AG04449 (cell line): ENCODE measurements at regions not wholly inside any gene's neighbourhood (a gene's known extent, or its start where the extent isn't known, plus 50 kb on each side); places are given as distances from the start of the nearest gene placed in this dataset.

Experiments
- CTCF ChIA-PET: fragments of 350-600 bp; formaldehyde crosslinking; extraction: SDS; loops from one replicate; lab custom pipeline; 2021; ENCODE audit warnings: antibody characterized with exemption; lab: Yijun Ruan, JAX
- POLR2A ChIA-PET: fragments of 400-600, 350-600 bp; formaldehyde crosslinking; extraction: SDS; loops from one replicate; lab custom pipeline; 2020; ENCODE audit warnings: antibody characterized with exemption, inconsistent platforms; lab: Yijun Ruan, JAX
- DNase-seq: peaks from one replicate; pipeline ENCODE4 v3.0.0-alpha.2; 2010; ENCODE audit warnings: low read depth, low spot score
- H3K4me3 ChIP-seq: 2 replicates; pipeline ENCODE4 v1.5.1; 2011; ENCODE audit warnings: low read depth, mild to moderate bottlenecking, control low read depth, low read length
- TF ChIP-seq, protein P1 (sequence below): IDR thresholded peaks from one replicate; pipeline ENCODE4 v1.5.1; 2011; ENCODE audit warnings: mild to moderate bottlenecking, moderate library complexity, low read length, control low read depth, inconsistent platforms; ENCODE audit not compliant: insufficient read depth; ENCODE audit errors: missing control alignments

DNA sequence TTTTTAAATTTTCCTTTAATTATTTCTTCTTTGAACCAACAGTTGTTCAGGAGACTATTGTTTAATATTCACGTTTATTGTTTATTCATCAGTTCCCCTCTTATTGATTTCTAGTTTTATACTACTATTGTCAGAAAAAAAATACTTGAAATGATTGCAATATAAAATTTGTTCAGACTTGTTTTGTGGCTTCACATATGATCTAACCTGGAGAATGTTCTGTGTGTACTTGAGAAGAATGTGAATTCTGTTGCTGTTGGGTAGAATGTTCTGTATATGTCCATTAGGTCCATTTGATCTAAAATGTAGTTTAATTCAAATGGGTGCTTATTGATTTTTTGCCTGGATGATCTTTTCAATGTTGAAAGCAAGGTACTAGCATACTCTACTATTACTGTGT is 408.7 kb upstream of the RIOK2 start:
- ChIA-PET POLR2A (no interaction called here), CTCF (no interaction called here)
- DNase-seq, result no peak
- no peak overlapping the region for H3K4me3 ChIP-seq
- TF ChIP-seq, protein P1, sequence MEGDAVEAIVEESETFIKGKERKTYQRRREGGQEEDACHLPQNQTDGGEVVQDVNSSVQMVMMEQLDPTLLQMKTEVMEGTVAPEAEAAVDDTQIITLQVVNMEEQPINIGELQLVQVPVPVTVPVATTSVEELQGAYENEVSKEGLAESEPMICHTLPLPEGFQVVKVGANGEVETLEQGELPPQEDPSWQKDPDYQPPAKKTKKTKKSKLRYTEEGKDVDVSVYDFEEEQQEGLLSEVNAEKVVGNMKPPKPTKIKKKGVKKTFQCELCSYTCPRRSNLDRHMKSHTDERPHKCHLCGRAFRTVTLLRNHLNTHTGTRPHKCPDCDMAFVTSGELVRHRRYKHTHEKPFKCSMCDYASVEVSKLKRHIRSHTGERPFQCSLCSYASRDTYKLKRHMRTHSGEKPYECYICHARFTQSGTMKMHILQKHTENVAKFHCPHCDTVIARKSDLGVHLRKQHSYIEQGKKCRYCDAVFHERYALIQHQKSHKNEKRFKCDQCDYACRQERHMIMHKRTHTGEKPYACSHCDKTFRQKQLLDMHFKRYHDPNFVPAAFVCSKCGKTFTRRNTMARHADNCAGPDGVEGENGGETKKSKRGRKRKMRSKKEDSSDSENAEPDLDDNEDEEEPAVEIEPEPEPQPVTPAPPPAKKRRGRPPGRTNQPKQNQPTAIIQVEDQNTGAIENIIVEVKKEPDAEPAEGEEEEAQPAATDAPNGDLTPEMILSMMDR, result no peak

DNA sequence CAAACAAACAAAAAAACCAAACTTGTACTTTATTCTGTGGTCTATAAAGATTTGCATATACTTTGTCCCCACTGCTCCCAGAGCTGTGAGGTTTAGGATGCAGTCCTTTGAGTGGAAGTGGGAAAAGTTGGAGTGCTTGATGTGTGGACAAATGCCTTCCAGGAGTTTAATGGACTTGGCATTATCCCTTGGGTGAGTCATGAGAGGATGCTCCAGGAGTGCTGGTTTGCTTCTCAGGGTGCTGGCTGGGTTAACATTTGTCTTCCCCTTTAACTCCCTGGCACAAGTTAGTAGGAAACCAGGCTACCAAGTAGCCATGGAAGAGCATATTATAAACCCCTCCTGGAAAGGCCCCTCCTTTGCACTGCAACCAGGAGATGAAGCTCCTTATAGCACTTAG is 417.4 kb upstream of the RIOK2 start:
- ChIA-PET POLR2A (no interaction called here), CTCF (interaction anchor here (2.0 kb wide), 1 partner anchor 9 kb away, joined by 6 read pairs; no protein-coding TSS in a partner anchor)
- DNase-seq, result no peak
- H3K4me3 ChIP-seq, result no peak overlapping the region
- TF ChIP-seq, protein P1, result no peak

DNA sequence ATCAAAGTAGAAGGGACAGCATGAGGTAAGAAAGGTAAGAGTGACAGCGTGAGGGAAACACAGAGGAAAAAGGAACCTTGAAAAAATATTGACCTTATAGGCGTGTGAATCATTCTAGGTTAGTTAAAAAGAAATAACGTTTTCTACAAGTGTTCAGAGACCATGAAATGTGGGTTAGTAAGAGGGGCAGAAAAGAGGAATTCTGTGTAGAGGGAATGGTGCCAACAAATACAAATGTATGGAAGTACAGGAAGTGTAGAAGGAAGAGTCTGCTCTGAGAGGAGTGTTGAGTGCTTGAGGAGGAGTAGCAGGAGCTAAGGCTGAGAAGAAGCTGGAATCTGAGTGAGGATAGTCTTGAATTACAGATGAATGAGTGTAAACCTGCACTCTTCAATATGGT is 418.6 kb upstream of the RIOK2 start:
- ChIA-PET CTCF (no interaction called here), POLR2A (no interaction called here)
- no peak overlapping the region for H3K4me3 ChIP-seq
- TF ChIP-seq, protein P1, result no peak
- DNase-seq, result no peak

DNA sequence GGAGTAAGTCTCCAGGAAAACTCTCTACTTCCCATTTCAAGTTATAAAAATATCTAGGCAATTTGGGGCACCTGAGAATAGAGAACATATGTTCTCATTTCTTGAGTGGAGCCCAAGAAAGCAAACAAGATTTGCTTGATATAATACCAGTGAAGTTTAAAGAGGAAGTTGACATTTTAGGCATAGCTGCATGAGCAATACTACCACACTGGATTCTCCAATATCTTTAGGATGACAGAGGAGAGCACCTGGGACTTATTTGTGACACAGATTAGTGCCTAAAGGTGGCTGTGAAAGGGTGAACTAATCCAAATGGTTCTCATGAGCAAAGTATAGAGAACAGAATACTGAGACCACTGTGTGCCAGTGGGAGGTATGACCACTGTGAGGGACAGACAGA is 423.5 kb upstream of the RIOK2 start:
- TF ChIP-seq, protein P1, result no peak
- CTCF ChIA-PET, result no interaction called here

DNA sequence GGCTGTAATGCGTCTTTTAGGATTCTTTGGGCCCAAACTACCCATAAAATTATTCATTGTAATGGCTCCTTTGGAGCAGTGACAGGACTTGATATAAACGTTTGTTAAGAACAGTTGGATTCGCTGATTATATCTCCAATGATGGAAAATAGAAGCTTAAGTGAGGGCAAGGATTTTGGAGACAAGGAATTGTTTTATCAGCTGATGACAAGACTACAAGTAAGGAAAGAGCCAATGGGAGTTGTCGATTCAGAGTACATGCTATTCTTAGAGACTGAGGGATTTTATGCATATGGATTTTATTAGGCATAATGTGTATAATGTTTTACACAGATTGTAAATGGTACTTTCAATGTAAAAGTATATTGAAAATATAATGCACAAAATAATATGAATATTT is 425.5 kb upstream of the RIOK2 start:
- CTCF ChIA-PET, result interaction anchor here (1.4 kb wide), 1 partner anchor 9 kb away, joined by 6 read pairs; no protein-coding TSS in a partner anchor
- DNase-seq, result no peak
- POLR2A ChIA-PET, result no interaction called here
- TF ChIP-seq, protein P1, result no peak
- no peak overlapping the region for H3K4me3 ChIP-seq

More for the DNA sequence above, 423.5 kb upstream of the RIOK2 start:
- H3K4me3 ChIP-seq, result no peak overlapping the region
- POLR2A ChIA-PET, result no interaction called here
- DNase-seq, result no peak

DNA sequence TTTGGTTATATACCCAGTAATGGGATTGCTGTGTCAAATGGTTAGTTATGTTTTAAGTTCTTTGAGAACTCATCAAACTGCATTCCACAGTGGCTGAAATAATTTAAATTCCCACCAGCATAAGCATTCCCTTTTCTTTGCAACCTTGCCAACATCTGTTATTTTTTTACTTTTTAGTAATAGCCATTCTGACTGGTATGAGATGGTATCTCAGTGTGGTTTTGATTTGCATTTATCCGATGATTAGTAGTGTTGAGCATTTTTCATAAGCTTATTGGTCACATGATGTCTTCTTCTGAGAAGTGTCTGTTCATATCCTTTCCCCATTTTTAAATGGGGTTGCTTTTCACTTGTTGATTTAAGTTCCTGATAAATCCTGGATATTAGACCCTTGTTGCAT is 435.7 kb upstream of the RIOK2 start:
- TF ChIP-seq, protein P1, result no peak
- peak; percentile 64 for DNase-seq
- CTCF ChIA-PET, result interaction anchor here (0.6 kb wide), 1 partner anchor 1168 kb away, joined by 3 read pairs; no protein-coding TSS in a partner anchor
- H3K4me3 ChIP-seq, result no peak overlapping the region
- POLR2A ChIA-PET, result no interaction called here
